Nephron progenitor cell (in vitro differentiated cells): ENCODE measurements at regions not wholly inside any gene's neighbourhood (a gene's known extent, or its start where the extent isn't known, plus 50 kb on each side); places are given as distances from the start of the nearest gene placed in this dataset.

Experiments
- DNase-seq: peaks from one replicate; pipeline ENCODE4 v3.0.0; 2021
- H3K27ac Mint-ChIP-seq: 2 replicates; pipeline ENCODE4 v1.8.0; 2021; ENCODE audit warnings: mild to moderate bottlenecking, moderate library complexity, mixed read lengths
- H3K27me3 Mint-ChIP-seq: 2 replicates; pipeline ENCODE4 v1.8.0; 2021; ENCODE audit warnings: mild to moderate bottlenecking, low read depth, mixed read lengths; ENCODE audit not compliant: poor library complexity
- H3K36me3 Mint-ChIP-seq: 2 replicates; pipeline ENCODE4 v1.8.0; 2021; ENCODE audit warnings: low read depth, mixed read lengths
- H3K4me1 Mint-ChIP-seq: 2 replicates; pipeline ENCODE4 v1.8.0; 2021; ENCODE audit warnings: mixed read lengths
- H3K4me3 Mint-ChIP-seq: 2 replicates; pipeline ENCODE4 v1.8.0; 2021; ENCODE audit warnings: mild to moderate bottlenecking, moderate library complexity, mixed read lengths
- H3K9me3 Mint-ChIP-seq: 2 replicates; pipeline ENCODE4 v1.8.0; 2021; ENCODE audit warnings: mild to moderate bottlenecking, moderate library complexity, mixed read lengths
- TF ChIP-seq, protein P1 (sequence below): fragments of 200-600 bp; sonication (generic); IDR thresholded peaks from 2 replicates; pipeline ENCODE4 v1.5.0; 2021; ENCODE audit warnings: antibody characterized with exemption

DNA sequence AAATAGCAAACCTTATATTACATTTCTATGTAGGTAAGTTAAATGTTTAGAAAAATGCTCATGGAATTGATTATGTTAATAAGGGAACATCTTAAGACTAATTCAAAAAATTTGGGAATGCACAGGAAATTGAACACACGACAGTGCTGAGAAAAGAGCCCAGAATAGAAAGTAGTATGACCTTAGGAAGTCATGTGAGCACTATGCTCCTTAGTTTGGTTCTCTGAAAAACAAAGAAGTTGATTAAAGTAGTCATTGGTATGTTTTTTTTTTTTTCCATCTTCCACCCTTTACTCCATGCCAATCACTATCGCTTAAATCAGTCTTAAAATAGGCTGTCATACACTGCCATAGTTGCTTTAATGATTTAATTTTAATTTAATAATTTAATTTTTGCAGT, 242.9 kb downstream of the ANKRD7 start:
- TF ChIP-seq, protein P1, sequence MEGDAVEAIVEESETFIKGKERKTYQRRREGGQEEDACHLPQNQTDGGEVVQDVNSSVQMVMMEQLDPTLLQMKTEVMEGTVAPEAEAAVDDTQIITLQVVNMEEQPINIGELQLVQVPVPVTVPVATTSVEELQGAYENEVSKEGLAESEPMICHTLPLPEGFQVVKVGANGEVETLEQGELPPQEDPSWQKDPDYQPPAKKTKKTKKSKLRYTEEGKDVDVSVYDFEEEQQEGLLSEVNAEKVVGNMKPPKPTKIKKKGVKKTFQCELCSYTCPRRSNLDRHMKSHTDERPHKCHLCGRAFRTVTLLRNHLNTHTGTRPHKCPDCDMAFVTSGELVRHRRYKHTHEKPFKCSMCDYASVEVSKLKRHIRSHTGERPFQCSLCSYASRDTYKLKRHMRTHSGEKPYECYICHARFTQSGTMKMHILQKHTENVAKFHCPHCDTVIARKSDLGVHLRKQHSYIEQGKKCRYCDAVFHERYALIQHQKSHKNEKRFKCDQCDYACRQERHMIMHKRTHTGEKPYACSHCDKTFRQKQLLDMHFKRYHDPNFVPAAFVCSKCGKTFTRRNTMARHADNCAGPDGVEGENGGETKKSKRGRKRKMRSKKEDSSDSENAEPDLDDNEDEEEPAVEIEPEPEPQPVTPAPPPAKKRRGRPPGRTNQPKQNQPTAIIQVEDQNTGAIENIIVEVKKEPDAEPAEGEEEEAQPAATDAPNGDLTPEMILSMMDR = no peak
- no peak overlapping the region for H3K4me3 Mint-ChIP-seq

DNA sequence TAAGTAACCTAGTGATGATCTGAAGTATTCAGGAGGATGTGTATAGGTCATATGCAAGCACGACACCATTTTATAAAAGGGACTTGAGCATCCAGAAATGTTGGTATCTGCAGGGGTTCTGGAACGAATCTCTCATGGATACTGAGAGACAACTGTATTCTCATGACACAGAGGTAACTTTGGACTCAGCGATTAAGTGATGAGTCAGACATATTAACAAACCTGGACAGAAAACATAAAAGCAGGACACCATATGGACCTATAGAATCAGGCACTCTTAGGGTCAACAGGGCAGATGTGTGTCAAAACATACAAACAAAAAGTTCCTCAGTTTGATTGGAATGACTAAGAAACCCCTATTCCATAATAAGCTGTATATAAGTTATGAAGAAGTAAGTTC, 248.1 kb downstream of the ANKRD7 start:
- Mint-ChIP-seq H3K9me3 (no peaks in the 10 kb centered on the region), H3K27ac (no peak overlapping the region), H3K36me3 (no peaks in the 10 kb centered on the region), H3K4me3 (no peak overlapping the region), H3K4me1 (no peaks in the 10 kb centered on the region), H3K27me3 (peaks cover 3% of the 10 kb centered on the region)
- TF ChIP-seq, protein P1 = no peak
- no peak for DNase-seq

More for the DNA sequence above, 242.9 kb downstream of the ANKRD7 start:
- H3K4me1 Mint-ChIP-seq = no peaks in the 10 kb centered on the region
- no peaks in the 10 kb centered on the region for H3K36me3 Mint-ChIP-seq
- DNase-seq = no peak
- H3K27ac Mint-ChIP-seq = no peak overlapping the region
- no peaks in the 10 kb centered on the region for H3K9me3 Mint-ChIP-seq
- peaks cover 3% of the 10 kb centered on the region for H3K27me3 Mint-ChIP-seq

DNA sequence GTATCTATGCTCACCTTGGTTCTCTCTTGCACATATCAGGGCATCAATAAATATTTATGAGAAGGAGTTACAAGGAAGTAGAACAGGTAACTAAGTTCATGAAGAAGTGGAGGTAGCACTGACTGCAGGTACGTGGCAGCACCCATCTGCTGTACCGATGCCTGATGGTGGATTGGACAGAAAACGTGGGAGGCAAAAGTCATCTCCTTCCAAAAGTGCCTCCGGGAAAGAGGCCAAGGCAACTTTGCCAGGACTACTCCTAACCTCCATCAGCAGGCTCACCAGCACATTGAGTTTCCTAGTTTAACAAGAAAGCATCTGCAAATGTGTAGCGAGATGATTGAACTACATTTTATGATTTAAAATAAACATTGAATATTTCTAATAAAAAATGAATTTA, 248.8 kb downstream of the ANKRD7 start:
- H3K27ac Mint-ChIP-seq = no peak overlapping the region
- H3K4me3 Mint-ChIP-seq = no peak overlapping the region
- no peaks in the 10 kb centered on the region for H3K9me3 Mint-ChIP-seq
- peaks cover 3% of the 10 kb centered on the region for H3K27me3 Mint-ChIP-seq
- H3K4me1 Mint-ChIP-seq = no peaks in the 10 kb centered on the region
- H3K36me3 Mint-ChIP-seq = no peaks in the 10 kb centered on the region
- DNase-seq = no peak
- TF ChIP-seq, protein P1 = no peak

DNA sequence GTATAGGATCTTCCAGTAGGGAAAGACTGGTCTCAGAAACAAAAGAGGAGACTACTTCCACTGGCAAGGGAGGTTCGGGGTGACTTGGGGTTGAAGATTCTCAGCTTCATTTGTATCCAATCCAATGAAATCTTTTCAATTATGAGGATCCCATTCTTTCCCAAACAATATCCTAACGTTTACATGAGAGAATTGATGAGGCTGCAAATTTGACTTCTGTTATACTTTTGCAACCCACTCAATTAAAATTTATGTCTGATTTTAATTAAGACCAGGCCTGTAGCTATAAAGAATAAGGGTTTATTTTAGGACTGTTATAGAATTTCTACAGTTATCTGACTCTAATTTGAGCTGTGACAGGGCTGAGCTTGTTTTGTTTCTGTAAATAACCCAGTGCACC, 251.5 kb downstream of the ANKRD7 start:
- peaks cover 2% of the 10 kb centered on the region for H3K27me3 Mint-ChIP-seq
- TF ChIP-seq, protein P1 = no peak
- peaks cover 7% of the 10 kb centered on the region for H3K9me3 Mint-ChIP-seq
- no peaks in the 10 kb centered on the region for H3K36me3 Mint-ChIP-seq
- H3K4me1 Mint-ChIP-seq = no peaks in the 10 kb centered on the region
- no peak overlapping the region for H3K4me3 Mint-ChIP-seq
- DNase-seq = no peak
- no peak overlapping the region for H3K27ac Mint-ChIP-seq

DNA sequence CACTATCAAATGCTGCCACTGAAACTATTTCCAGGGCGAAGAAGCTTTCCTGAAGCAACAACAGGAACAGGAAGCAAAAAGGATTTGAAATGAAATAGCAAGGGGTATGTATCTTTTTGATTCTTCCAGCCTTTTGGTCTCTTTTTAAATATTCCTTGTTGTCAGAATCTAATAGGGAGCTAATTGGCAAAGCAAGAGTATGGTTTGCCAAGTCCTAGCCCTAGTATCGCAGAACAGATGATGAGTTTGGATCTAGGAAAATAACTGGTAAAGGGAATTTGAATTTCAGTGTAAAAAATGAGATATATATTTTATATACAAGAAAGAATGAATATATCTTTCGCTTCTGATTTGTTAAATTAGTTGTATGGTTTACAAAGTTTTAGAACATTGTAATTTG, 252.5 kb downstream of the ANKRD7 start:
- Mint-ChIP-seq H3K4me1 (no peaks in the 10 kb centered on the region), H3K36me3 (no peaks in the 10 kb centered on the region), H3K27ac (no peak overlapping the region), H3K9me3 (peaks cover 16% of the 10 kb centered on the region), H3K27me3 (no peaks in the 10 kb centered on the region), H3K4me3 (no peak overlapping the region)
- no peak for DNase-seq
- TF ChIP-seq, protein P1 = no peak

DNA sequence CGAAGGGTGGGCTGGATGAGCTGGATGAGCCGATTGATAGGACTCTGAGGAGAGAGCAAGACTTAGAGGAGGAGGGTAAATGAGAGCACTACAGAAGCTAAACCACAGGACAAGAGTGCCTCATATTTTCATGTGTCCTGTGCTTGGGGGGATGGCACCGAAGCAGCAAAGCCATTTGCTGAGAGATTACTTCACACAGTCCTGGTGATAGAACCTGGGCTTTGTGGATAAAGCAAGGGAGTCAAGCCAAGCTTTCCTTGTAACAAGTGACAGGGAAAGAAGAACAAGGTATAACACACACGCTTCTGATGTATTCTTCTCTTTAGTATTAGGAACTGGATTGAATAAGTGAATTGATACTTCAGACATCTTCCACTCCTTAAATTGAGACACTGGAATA, 253.7 kb downstream of the ANKRD7 start:
- Mint-ChIP-seq H3K36me3 (no peaks in the 10 kb centered on the region), H3K27ac (no peak overlapping the region), H3K4me3 (no peak overlapping the region), H3K9me3 (peaks cover 23% of the 10 kb centered on the region), H3K27me3 (no peaks in the 10 kb centered on the region), H3K4me1 (no peaks in the 10 kb centered on the region)
- TF ChIP-seq, protein P1 = no peak
- DNase-seq = no peak
